Fibroblast of upper back skin (primary cell): ENCODE measurements at regions not wholly inside any gene's neighbourhood (a gene's known extent, or its start where the extent isn't known, plus 50 kb on each side); places are given as distances from the start of the nearest gene placed in this dataset.

ENCODE experiments used
- DNase-seq: peaks from one replicate; pipeline ENCODE4 v3.0.0-alpha.2; 2013

- peak; percentile 38 for DNase-seq
Observed at GRCh38 chr3:117084739-117085270, 375.2 kb downstream of the TUSC7 start.

- DNase-seq = no peak
Observed at GRCh38 chr3:117091676-117092075, 382.1 kb downstream of the TUSC7 start.

- DNase-seq = no peak
Observed at GRCh38 chr3:117096549-117096948, 387.0 kb downstream of the TUSC7 start.

GRCh38 chr3:117097351-117097750, 387.8 kb downstream of the TUSC7 start:
- DNase-seq = peak; percentile 83

- peak; percentile 26 for DNase-seq
Observed at GRCh38 chr3:117101697-117102096, 392.1 kb downstream of the TUSC7 start.

- peak; percentile 49 for DNase-seq
Observed at GRCh38 chr3:117102426-117102825, 392.8 kb downstream of the TUSC7 start.

DNA sequence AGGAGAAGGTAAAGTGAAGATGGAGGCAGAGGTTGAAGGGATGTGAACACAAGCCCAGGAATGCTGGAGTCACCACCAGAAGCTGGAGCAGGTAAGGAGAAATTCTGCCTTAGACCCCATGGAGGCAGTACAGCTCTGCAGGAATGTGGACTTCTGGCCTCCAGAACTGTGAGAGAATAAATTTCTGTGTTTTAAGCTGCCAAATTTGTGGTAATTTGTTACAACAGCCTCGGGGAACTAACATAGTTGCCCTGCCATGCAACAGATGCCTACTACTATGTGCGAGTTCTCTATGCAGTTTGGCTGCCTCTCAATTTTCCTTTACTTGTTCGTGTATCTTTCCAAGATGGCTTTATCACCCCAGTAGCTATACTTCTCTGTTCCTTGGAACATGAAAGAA, 394.1 kb downstream of the TUSC7 start:
- no peak for DNase-seq

GRCh38 chr3:117104381-117104780, 394.8 kb downstream of the TUSC7 start:
- DNase-seq = peak; percentile 55

- DNase-seq = peak; percentile 73
Observed at GRCh38 chr3:117104792-117105191, 395.2 kb downstream of the TUSC7 start.

- DNase-seq = peak; percentile 92
Observed at GRCh38 chr3:117105686-117106085, 396.1 kb downstream of the TUSC7 start.

DNA sequence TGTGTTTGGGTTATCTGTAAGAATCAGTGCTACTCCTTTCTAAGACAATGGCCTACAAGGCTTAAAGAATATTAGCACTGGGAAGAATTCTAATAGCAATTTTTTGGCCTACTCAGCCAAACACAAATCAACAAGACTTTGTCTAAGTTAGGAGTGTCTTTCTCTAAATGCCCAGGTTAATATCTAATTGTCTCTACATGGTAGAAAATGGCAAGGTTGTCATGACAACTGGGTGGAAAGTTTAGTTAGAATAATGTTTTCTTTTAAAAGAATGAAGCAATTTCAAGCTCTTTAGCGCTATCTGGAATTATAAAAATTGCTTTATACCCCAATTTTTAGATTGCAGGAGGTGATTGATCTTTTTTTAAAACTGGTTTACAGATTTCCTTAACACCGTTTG, 396.8 kb downstream of the TUSC7 start:
- DNase-seq = no peak

DNA sequence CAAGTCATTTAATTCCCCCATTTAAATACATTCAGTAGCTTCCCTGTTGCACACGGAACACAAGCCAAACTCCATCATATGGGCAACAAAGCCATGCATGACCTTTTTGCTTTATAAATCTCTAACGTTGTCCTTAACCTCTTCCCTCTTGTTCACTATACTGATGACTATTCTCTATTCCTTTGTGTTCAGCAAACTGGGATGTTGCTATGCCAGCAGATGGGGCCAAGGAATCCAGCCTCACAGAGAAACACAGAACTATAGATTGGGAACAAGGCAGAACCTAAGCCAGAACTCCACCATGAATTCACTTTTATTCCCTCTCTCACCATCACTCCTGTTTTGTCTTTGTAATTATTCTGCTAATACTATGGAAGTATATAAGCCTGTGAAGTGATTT, 398.4 kb downstream of the TUSC7 start:
- DNase-seq = no peak

- DNase-seq = no peak
Observed at GRCh38 chr3:117109178-117109577, 399.6 kb downstream of the TUSC7 start.

DNA sequence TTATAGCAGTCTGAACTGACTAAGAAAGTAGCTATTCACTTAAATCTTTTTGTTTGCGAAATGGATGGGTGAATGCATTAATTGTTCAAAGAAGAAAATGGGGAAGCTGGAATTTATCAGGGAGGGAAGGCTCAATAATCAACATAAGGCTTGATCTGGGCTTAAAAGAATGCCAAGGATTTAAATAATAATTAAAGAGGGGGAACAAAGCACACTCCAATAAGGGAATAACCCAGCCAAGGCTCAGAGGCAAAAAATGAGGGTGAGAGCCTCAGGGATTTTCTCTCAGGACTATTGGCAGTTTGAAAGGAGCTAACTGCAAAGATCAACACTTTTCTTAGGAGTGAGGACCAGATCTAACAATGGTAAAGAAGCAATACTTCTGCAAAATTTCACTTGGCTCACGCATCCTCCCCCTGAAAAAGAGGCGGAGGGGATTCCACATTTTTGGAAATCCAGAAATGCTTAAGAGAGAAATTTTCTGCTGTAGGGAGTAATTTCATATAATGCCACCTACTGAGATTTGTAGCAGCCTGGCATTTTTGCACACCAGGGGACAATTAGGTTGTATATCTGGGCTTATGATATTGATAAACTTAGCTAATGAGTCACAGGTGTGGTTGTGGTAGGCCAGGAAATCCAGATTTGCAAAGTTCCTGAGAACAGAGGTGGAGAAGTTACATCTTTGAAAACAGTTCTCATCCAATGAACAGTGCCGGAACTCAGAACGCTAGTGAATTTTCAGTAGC, 405.1 kb downstream of the TUSC7 start:
- peak; percentile 89 for DNase-seq

DNA sequence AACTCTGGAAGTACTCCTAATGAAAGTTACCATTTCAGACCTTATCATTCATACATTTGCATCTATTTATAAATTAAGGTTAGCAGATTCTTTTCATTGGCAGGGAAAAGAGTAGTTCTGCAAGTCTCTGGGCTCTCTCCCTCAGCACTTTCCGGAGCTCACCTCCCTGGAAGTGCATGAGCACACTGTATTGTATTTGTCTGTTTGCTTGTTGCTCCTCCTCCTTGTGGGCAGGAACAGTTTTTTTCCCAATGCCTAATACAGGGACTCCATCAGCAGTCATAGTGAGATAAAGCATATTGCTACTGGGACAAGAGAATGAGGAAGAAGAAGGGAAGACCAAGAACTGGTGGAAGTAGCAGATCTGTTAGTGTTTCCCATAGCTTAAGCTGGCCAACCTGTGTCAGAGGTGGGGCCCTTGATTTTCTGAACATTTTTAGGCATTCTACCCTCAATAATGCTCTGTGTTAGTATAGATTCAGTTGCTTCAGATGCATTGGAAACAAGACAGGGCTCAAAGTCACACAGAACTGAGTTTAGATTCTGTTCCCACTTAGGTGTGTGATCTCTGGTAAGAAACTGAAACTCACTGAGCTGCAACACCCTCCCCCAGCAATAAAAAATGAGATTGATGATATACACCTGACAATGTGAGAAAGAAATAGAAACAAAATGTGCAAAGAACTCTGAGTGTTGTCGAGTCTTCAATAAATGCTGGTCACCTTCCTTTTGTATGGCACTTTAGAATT, 407.8 kb downstream of the TUSC7 start:
- no peak for DNase-seq

DNA sequence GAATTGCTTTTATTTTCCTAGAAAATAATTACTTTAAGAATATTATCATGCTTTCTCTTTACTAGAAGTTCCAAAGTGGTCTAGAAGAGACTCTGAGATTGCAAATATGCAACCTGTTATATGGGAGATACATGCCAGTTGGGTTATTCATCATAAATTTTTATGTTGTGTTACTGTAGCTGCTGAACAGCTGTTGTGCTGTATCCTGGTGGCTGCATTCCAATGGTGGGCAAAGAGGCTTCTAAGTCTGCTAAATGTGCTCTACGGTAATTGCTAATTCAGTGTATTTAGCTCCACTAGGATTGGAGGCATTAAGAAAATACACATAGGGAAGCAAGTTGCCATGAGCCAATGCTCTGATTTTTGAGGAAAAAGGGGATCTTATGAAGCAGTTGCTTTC, 409.0 kb downstream of the TUSC7 start:
- DNase-seq = peak; percentile 54

GRCh38 chr3:117120014-117120413, 410.4 kb downstream of the TUSC7 start:
- DNase-seq = no peak

- no peak for DNase-seq
Observed at GRCh38 chr3:117122609-117123008, 413.0 kb downstream of the TUSC7 start.

DNA sequence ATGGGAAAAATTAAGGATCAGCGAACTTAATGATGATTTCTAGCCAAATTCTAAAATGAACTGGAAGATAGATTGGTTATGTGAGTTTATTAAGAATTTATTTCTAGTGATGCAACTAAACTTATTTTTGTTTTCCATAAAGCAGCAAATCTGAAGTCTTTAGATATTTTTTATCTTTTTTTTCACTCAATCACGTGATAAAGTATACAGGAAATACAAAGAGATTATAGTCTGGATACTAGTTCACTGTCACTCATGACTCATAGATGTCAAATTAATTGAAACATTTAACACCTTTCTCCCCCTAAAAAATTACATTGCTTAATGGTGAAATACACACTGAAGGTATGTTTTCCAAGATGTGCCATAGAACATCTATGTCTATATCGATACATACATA, 416.9 kb downstream of the TUSC7 start:
- DNase-seq = no peak

DNA sequence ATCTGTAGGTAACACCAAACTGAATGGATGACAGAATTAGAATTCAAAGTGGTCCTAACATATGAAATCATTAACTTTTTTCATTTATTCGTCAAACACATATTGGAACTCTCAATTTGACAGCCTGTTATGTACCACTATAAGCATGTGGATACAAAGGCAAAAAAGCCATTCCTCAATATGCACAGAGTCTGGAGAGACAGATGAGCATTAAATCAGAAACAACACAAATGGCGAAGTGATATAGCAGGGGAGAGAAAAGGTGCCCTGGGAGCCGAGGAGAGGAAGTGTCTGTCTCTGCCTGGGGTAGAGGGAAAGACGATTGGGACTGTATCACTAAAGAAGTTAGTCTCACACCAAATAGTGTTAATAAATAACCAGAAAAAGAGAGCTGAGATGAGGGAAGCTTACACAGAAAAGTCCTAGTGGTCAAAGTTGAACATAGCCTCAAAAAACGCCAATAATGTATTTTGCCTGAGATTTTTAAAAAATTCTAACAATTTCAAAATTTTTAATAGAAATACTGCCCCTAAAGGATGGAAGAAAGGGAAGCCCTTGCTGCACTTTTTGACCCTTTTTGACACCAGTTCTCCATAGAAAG, 417.5 kb downstream of the TUSC7 start:
- no peak for DNase-seq

DNA sequence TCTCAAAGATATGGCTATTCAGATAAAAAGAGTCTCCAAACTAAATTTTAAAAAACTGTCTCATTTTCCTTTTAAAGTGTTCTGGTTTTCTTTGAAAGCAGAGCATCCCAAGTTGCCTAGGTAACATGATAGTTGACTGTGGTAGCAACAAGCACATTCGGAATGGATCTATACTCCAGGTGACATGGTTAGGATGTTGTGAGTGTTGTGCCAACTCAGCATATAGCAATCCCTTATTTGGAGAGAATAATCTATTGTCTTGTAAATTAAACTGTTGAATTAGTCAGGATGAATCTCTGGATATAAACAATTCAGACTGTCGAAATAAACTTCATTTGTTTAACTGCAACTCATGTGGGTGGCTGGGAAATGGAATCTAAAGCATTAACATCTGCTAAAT, 418.6 kb downstream of the TUSC7 start:
- no peak for DNase-seq

DNA sequence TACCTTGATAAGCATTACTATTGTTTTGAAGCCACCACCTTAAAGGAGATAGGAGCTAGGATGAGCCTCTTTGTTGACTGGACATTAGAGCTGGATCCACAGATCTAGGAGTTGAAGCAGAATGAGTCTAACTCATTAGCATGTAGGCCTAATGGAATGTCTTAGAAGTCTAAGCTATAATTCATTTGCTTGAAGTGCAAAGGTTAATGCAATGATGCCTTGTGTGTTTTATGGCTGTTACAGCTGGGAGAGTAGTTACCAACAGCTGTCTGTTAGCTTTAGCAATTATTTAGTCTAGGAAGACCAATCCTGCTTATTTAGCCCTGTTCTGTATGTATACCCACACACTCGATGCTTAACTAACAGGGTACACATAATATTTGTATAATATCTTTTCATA, 419.3 kb downstream of the TUSC7 start:
- no peak for DNase-seq

- no peak for DNase-seq
Observed at GRCh38 chr3:117129516-117129915, 419.9 kb downstream of the TUSC7 start.

DNA sequence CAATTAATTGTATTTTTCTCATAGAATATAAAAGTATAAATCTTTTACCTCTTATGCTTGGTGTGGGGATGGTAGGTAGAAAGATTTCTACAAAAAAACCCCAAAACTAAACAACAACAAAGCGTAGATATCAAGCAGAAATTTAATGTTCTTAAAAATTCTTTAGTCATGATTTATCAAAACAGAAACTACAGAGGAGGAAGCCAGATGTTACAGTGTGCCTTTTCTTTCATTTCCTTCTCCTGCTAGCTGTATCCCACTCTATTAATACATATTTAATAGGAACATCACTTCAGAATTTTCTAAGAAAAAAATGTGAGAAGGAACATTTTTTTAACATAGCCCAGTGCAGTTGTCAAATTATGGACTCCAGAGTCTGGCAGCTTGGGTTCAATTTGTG, 420.6 kb downstream of the TUSC7 start:
- peak; percentile 16 for DNase-seq
